GM19467 (cell line): ENCODE measurements at regions not wholly inside any gene's neighbourhood (a gene's known extent, or its start where the extent isn't known, plus 50 kb on each side); places are given as distances from the start of the nearest gene placed in this dataset.

Source experiments
- ATAC-seq: cut with Tn5 transposase; IDR thresholded peaks from one replicate; pipeline ENCODE4 v1.9.1; 2021; ENCODE audit warnings: mild to moderate bottlenecking, moderate library complexity; ENCODE audit not compliant: unreplicated experiment

DNA sequence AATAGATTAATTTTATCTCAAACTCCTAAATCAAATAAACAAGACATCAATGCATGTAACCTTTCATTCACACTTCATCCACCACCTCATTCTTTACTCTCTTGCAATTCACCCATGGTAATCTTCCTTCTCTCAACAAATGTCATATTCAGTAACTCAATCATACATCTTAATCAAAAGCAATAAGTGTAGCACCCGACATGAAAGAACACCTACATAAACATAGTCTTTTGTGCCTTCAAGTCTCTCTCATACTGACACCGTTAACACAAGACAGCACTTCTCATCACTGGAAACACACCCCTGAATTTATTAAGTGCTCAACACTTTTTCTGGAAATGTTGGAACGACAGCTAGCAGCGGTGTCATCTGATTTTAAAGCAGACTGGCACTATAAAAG is 225.9 kb downstream of the TTLL7 start:
- no peak for ATAC-seq

DNA sequence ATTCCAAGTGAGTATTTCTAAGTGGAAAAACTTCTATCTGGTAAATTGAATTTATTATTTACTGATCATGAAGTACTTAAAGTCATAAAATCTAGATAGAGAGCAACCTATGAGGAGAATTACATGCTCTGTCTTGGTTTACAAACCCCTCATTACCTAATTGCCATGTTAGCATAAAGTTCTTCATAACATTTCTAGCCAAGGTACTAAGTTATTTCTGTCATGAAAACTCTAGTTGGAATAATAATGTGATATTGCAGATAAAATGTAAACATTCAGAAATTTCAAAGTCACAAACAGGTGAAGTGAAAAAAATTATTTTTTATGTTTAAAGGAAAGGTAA is 228.6 kb downstream of the TTLL7 start:
- no peak for ATAC-seq

DNA sequence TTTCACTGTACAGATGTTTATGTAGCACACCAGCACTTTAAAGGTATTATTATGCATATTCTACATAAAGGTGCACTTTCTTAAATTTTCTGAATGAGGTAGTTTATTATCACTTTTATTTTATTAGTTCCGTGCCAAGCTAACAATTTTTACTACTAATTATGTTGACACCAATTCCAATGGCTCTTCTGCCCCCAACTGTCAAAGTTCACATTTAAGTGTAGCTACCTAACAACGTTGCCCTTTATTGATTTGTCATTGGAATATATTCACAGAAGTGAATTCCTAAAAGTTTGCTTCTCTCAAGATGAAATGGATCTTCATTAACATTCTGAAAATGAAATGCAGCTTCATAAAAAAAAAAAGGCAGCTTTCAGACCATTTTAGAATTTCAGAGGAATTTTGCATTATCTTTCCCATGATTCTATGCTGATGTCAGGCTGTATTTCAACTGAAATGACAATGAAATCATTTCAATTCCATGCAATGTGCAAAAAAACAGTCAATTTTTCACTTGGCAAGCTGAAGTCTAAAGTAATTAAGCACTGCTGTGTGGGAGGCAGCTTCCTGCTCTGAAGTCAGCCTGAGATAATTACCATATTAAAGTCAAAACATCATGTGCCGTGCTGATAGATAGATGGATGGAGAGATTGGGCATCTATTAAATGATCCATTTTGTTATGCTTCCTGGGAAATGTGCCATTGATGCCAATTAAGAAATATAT is 229.2 kb downstream of the TTLL7 start:
- ATAC-seq: no peak

DNA sequence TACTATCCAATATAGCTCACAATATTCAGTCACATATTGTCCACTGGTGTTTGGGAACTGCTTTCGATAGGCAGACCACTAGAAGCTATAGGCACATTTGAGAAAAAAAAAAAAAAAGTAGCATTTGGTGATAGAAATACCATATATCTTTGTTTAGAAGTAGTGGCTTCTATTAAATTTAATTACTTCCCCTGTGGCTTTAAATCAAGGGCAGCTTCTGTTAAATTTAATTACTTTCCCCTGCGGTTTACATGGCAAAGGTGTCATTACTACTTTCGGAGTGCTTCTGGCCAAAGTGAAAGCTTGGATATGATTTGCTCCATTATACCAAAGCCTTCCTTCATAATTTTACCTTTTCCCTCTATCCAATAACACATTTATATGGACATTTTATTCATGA is 229.9 kb downstream of the TTLL7 start:
- ATAC-seq: no peak

DNA sequence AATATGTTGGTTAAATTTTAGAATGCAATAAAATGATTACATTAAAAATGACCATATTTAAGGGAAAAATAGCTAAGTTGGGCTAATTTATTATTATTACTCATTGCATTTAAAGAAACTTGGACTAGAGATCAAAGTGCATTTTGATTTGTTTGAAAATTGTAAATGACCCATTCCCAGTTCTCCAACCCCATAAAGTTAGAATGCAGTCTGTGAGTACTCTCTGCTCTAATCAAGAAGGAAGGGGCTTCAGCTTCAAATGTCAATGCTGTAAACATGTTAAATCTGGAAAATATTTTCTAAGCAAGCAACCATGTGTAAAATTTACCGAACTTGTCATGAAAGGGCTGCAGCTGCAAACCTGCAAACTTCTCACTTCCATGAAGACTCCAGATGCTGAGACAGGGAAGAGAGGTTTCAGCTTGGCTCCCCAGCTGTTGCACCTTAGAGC is 232.7 kb downstream of the TTLL7 start:
- no peak for ATAC-seq

DNA sequence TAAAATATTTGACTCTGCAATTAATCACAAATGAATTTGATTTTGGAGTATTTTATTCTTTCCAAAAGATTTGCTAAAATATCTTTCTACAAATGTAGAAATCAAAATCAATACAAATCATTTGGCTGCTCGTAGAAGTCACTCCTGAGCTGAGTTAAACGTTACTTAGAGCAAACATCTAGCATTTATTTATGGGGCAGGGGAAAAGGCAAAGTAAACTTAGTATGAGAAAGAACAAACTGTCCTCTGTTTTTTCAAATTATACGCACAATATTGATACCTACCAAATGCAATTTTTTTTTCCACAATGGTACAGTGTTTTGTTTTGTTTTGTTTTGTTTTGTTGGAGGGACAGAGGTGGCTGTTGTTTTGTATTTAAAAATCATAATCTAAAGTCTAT is 233.8 kb downstream of the TTLL7 start:
- no peak for ATAC-seq

DNA sequence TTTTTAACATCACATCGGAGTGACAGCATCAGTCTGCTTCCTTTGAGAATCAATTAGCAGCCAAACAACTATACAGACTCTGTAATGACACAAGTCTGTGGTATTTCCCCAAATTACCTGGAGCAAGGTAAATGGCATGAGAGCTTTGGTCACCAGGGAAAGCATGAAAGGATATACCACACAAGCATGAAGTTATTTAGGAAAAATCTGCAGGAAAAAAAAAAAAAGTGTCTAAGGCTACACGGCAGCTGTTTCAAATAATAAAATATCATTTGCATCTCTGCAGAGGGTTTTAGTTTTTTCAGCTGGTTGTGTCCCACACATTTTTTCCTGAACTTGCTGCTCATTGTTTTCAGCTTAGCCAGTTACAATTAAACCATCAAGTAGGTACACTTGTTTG is 234.7 kb downstream of the TTLL7 start:
- no peak for ATAC-seq

DNA sequence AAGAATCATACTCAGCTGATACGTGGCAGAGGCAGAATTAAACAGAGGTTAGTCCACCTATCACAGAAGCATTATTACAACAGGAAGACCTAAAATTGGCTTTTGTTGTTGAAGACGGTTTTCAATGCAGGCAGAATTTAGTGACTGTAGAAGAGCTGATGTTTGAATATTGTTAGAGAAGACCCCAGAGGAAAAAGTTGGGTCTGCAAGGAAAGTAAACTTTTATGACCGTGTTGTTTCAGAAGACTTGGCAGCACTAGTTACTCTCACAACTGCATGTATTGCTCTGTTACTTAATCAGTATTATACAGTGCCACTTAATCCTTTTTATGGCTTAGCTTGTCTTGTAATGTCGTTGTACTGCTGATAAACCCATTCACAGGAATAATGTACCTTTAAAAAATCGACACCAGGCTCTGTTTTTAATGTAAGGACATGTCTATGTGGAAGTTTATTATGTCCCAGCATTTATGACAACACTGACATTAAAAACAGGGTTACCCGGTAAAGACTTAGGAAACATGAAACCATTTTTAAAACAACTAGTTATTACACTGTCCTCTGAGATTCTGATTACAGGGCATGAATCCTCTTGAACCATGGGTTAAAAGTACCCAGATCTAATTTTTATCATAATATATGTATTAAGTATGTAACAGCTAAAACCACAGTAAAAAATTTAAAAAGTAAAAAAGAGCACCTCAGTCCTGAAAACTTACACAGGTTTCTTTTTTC is 235.4 kb downstream of the TTLL7 start:
- no peak for ATAC-seq

DNA sequence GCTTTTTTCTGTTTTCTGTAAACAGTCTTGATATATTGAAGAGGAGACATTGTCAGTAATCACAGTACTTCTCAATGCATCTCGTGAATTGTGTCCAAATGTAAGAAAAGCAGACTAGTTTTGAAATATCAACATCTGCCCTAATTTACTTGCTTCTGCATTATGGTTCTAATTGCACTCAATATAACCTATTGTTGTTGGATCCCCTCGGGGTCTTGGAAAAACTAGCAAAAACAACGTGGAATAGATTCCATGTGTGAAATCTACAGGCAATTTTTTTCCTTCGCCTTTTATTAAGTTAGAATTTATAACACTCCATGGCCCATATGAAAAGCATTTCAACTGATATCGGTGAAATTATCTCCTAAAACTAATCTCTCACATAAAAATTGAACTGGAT is 236.5 kb downstream of the TTLL7 start:
- no peak for ATAC-seq

DNA sequence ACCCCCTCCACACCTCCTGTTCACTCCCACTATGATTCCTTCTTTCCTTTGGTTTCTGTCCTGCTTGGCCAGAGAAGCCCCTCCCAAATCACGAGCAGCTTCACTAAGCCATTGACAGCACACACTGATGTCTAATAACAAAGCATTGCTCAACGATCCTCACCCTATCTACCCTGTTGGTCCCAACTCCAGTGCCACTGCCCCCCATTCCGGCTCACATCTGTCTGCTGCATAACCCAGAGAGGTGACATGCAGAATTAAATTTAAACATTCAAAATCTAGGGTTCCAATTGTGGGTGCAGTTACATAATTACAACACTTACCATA is 236.9 kb downstream of the TTLL7 start:
- ATAC-seq: no peak

DNA sequence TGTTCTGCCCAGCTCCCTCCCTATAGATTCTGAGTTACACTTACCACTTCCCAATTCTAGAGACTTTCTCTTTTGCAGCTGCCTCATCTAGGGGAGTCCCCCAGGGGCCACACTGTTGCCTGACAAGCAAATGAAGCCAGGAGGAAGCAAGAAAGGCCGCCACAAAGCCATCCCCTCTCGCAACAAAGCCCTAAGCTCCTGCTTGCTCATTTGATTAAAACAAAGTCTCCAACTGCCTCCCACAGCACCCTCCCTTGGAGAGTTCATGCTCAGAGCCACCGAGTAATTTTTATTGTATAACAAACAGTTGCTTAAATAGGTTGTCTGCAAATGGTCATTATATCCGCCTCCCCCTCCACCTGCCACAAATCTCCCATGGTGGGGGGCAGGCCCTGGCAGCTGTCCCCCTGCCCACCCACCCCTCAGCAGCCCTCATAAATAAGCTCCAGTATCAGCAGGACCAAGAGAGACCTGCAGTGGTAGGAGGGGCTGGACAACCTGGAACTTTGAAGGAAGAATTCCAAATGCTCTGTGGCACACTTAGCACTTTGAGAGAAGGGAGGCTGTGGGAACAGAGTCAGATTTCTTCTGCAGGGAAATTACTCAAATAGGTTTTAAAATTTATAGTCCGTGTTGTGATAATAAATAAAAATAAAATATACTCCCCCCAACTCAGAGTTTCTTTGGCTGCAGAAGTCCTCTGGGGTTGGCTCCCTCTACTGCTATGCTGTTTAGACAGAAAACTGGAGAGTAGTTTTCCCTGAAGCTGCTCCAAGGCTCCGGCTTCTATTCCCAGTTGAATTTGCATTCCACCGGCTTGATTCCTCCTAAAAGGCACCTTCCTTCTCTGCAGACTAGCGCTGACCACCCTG is 237.5 kb downstream of the TTLL7 start:
- ATAC-seq: peak; percentile 98

DNA sequence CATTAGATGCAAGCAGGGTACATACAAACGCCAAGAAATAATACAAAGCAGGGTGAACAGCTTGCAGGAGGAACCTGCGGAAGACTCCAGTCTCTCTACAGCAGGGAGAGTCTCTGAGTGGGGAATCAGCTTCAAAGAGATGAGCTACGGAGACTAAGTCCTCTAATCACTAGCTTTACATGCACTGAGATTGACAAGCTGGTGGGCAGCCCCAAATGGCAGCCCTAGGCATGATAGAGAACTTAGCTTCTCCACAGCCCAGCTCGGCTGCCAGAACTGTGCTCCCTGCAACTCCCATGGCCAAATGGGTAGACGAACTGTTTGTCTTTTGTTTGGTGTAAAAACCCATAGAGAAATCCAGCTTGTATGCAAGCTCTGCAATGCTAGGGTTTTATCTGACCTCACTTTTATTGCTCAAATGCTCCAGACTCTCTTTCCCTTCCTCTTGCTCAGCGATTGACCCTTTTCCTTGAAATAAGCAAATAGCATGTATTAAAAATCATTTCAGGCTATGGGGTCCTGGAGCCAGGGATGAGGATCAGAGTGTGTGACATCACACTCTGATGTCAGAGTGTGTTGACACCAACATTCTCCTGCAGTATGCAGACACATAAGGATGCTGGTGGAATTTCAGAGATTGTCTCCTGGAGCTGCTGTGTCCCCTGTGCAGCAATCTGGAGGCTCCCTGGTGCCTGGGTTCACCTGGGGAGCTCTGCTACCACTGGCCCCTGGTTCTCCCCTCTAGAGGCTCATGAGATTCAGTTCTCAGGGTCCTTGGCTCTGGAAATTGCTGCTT is 238.5 kb downstream of the TTLL7 start:
- no peak for ATAC-seq

DNA sequence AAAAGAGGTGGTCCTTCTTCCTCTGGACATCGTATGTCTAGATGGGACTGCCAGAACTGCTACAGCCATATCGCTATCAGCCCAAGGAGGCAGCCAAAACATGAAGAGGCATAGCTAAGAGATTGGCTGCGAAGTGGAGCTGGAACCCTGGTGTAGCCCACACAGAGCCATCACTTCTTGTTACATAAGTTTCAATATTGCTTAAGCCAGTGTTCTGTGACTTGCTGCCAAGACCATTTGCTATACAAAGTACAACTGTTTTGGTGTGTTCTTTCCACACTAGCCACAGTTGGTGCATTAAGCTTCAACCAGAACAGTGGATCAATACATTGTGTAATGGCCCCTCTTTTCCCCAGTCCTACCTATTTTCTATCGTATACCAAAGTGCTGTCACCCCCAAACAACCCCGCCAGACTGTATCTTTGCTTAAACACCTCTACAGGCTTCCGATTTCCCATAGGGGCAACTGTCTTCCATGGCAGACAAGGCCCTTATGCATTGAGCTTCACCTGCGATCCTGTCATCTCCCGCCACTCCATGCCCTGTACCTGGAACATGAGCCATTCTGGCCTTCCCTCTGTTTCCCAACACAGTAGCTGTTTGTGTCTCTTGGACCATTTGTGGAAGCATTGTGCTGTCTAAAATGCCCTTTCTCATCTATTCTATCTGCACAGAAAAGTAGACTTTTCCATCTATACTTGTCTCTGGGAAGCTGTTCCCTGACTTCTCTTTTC is 241.8 kb downstream of the TTLL7 start:
- no peak for ATAC-seq

DNA sequence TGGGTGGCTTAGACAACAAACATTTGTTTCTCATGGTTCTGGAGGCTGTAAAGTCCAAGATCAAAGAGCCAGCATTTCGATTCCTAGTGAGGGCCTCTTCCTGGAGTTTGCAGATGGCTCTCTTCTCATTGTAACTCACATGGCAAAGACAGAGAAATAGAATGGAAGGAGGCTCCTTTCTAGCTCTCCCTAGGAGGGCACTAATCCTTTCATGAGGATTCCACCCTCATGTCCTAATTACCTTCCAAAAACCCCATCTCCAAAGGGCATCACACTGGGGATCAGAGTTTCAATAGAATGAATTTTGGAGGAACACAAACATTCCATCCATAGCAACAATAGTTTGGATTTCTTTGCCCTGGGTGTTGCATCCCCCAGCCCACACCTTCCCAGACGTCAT is 247.3 kb downstream of the TTLL7 start:
- ATAC-seq: no peak

DNA sequence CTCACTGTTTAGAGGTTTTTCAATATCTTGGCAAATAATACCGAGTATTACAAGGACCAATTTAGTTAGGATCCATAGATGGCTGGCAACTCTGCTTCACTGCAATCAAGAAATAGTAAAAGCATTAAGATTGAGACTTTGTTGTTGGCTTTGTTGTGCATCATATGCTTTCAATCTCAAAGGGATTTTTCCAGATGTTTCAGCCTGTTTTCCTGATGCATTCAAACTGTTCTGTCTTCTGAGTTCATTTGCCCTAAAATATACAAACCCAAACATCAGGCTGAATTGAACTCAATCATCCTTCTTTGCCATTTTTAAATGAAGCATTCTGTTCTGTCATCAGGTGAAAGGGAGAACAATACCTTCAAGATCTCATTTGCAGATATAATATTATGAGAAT is 248.7 kb downstream of the TTLL7 start:
- no peak for ATAC-seq

DNA sequence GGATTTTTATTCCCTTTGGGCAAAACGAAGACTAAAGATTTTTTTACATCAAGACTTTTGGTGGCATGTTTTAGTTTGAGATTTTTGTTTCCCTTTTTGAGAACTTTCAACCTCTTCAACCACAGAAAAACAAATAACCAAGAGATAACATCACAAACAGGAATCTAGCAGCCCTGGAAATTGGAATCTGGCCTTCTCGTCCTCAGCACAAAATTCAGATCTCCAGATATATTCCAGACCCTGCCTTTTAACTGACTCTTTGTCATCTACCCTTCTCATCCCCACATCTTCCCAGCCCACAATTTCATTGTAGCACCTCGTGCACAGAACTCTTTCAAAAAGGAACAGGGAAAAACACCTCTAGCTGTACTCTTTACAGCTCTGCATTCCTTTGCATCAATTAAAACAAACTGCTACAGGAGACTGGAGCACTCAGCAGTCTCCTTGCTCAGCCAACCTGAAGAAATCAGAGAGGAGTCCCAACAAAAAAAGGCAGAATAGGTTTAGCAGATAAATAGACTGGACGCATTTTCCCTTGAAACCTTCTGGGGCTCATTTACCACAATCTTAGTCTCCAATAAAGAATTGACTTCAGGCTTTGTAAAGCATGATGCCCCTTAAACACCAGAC is 251.0 kb downstream of the TTLL7 start:
- no peak for ATAC-seq

DNA sequence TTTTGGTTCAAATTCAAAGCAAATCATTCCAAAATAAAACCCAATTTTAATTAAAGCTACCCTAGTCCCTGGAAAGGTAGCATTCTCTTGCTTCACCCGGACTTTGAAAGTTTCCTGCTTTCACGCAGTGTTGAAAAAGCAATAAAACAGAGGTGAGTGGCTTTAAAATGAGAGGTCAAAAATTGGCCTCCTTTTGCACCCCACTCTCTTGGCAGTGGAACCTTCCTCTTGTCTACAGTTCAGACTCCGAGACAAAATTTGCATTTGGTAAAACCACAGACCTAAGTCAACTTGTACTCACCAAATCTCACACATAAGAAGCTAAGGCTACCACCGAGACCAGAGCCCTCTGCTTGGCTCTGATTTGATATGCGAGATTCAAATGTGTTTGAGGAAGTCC is 252.7 kb downstream of the TTLL7 start:
- no peak for ATAC-seq

DNA sequence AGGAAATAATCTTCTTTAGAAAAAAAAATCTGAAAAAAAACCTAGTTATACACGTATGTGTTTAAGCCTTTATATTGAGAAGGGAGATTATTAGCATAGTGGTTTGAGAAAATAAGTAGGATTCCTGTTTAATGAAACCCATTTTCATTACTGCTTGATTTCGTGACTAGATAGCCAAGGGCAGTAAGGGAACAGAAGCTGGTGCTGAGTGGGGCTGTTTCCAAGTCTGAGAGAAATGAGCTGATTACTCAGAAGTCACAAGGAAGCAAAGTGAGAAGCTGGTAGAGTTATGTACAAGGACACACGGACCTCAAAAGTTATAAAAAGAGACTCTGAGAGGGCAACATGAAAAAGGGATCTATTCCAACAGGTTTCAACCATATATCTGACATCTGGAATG is 256.5 kb downstream of the TTLL7 start:
- ATAC-seq: no peak

DNA sequence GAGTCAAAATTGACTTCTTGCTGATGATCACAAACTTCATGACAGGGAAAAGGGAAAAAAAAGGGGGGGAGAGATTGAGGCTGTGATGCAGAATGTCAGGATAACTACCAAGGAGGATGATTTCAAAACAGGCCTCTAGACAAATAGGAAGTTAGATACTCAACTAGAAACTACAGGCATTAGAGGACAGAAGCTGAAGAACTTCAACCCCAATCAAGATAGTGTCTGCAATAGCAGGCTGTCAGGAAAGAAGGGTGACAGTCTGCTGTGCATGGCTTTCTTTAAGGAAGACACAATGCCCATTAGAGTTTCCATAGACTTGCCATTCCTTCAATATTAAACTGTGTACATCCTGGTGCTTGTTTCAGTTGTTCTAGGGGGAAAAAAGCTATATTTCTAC is 257.2 kb downstream of the TTLL7 start:
- ATAC-seq: no peak

DNA sequence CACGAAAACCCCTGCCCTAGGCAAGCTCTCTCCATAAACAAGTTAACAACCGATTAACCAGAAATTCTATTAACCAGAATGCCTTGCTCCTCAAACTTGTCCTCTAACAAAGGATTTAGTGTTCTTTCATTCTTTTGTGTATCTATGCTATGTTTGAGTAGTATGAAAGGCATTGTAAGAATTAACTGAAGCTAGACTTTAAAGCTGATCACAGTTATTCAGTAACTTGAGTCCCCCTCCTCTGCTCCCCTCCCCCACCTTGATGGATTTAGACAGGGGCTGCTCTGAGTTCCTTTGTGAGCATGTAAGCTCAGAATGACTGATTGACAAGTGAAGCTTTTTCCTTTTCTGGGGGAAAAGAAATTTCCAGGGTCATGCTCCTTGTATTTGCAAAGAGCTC is 257.6 kb downstream of the TTLL7 start:
- ATAC-seq: no peak
